SK-N-SH (cell line): ENCODE measurements at regions not wholly inside any gene's neighbourhood (a gene's known extent, or its start where the extent isn't known, plus 50 kb on each side); places are given as distances from the start of the nearest gene placed in this dataset.

Experiments used
- CTCF ChIA-PET: fragments of 300-600, 350-600 bp; formaldehyde crosslinking; extraction: SDS; loops from one replicate; lab custom pipeline; 2021; lab: Yijun Ruan, JAX
- POLR2A ChIA-PET: fragments of 350-600 bp; sonication (Branson Sonifier 250); formaldehyde crosslinking; extraction: SDS; loops from one replicate; lab custom pipeline; 2020; ENCODE audit warnings: antibody characterized with exemption, inconsistent platforms; lab: Yijun Ruan, JAX
- DNase-seq: peaks from one replicate; pipeline ENCODE4 v3.0.0; 2012
- H2AFZ ChIP-seq: fragments of 200-600 bp; sonication (generic); 2 replicates; pipeline ENCODE4 v1.8.1; 2016; ENCODE audit warnings: antibody characterized with exemption, mild to moderate bottlenecking, low read depth
- H3F3A ChIP-seq: fragments of 200-600 bp; sonication (generic); replicated peaks from 2 replicates; pipeline ENCODE3; 2016; ENCODE audit warnings: antibody characterized with exemption, mild to moderate bottlenecking; ENCODE audit not compliant: insufficient read depth
- H3K27ac ChIP-seq, 2 experiments: fragments of 200-500 bp in 1 of 2; fragments of 200-600 bp in 1 of 2; sonication (Bioruptor generic) in 1 of 2; sonication (generic), shearing (Covaris generic) in 1 of 2; 2 replicates each; pipeline versions ENCODE4 v1.5.1 to v1.6.1; 2014 to 2016; ENCODE audit warnings: low read depth in 2 of 2, inconsistent platforms in 1 of 2, low read length in 1 of 2, mild to moderate bottlenecking in 1 of 2, mixed read lengths in 1 of 2
- H3K27me3 ChIP-seq: fragments of 200-600 bp; sonication (generic), shearing (Covaris generic); 2 replicates; pipeline ENCODE4 v1.6.1; 2016; ENCODE audit warnings: mixed run types; ENCODE audit not compliant: insufficient read depth
- H3K36me3 ChIP-seq, 2 experiments: fragments of 200-500 bp in 1 of 2; fragments of 200-600 bp in 1 of 2; sonication (Bioruptor generic) in 1 of 2; sonication (generic) in 1 of 2; replicated peaks in 1 of 2; 2 replicates each; pipeline versions ENCODE3 to v1.5.1; 2014 to 2016; ENCODE audit warnings: low read length in 1 of 2, mild to moderate bottlenecking in 1 of 2; ENCODE audit not compliant: insufficient read depth in 2 of 2, control insufficient read depth in 1 of 2
- H3K4me1 ChIP-seq, 2 experiments: fragments of 200-500 bp in 1 of 2; fragments of 200-600 bp in 1 of 2; sonication (Bioruptor generic) in 1 of 2; sonication (generic), shearing (Covaris generic) in 1 of 2; 2 replicates each; pipeline versions ENCODE4 v1.5.1 to v1.6.1; 2014 to 2016; ENCODE audit warnings: low read depth in 1 of 2, low read length in 1 of 2, mixed run types in 1 of 2; ENCODE audit not compliant: insufficient read depth in 2 of 2, control insufficient read depth in 1 of 2
- H3K4me2 ChIP-seq: fragments of 200-600 bp; sonication (generic), shearing (Covaris generic); 2 replicates; pipeline ENCODE4 v1.6.1; 2017; ENCODE audit warnings: mixed run types
- H3K4me3 ChIP-seq, 2 experiments: fragments of 200-500 bp in 1 of 2; fragments of 200-600 bp in 1 of 2; sonication (Bioruptor generic) in 1 of 2; sonication (generic), shearing (Covaris generic) in 1 of 2; 2 replicates each; pipeline versions ENCODE4 v1.5.1 to v1.8.1; 2014 to 2016; ENCODE audit warnings: low read depth in 2 of 2, inconsistent platforms in 1 of 2, low read length in 1 of 2, mild to moderate bottlenecking in 1 of 2, mixed read lengths in 1 of 2, moderate library complexity in 1 of 2
- H3K79me2 ChIP-seq: fragments of 200-600 bp; sonication (generic); 2 replicates; pipeline ENCODE4 v1.8.1; 2017; ENCODE audit warnings: mild to moderate bottlenecking; ENCODE audit not compliant: insufficient read depth
- H3K9ac ChIP-seq: fragments of 200-600 bp; sonication (generic); 2 replicates; pipeline ENCODE4 v1.6.1; 2017; ENCODE audit warnings: mixed run types
- H3K9me2 ChIP-seq: fragments of 200-600 bp; sonication (generic); 2 replicates; pipeline ENCODE4 v1.6.1; 2017; ENCODE audit warnings: mixed run types
- H3K9me3 ChIP-seq: fragments of 200-600 bp; sonication (generic); 2 replicates; pipeline ENCODE4 v1.6.1; 2017; ENCODE audit warnings: mixed run types, mild to moderate bottlenecking, moderate library complexity
- H4K20me1 ChIP-seq: fragments of 200-600 bp; sonication (generic); 2 replicates; pipeline ENCODE4 v1.6.1; 2017; ENCODE audit warnings: mild to moderate bottlenecking, mixed run types; ENCODE audit not compliant: insufficient read depth
- CHD2 ChIP-seq: fragments of 150-350 bp; IDR thresholded peaks from 2 replicates; pipeline ENCODE4 v1.6.1; 2018; ENCODE audit warnings: low read length; ENCODE audit not compliant: partially characterized antibody
- EP300 ChIP-seq, 2 experiments: IDR thresholded peaks; 2 replicates each; pipeline versions ENCODE4 v1.4.0 to v1.6.1; 2012; ENCODE audit warnings: borderline replicate concordance in 1 of 2, low read depth in 1 of 2, low read length in 1 of 2
- EZH2phosphoT487 ChIP-seq: fragments of 200-600 bp; sonication (generic); IDR thresholded peaks from 2 replicates; pipeline ENCODE4 v1.6.1; 2017; ENCODE audit warnings: low read depth, mixed run types, mild to moderate bottlenecking, antibody characterized with exemption, moderate library complexity, borderline replicate concordance
- FOSL2 ChIP-seq: IDR thresholded peaks from 2 replicates; pipeline ENCODE4 v1.4.0; 2012; ENCODE audit warnings: low read depth, mild to moderate bottlenecking, moderate library complexity, borderline replicate concordance
- NRF1 ChIP-seq: IDR thresholded peaks from 2 replicates; pipeline ENCODE4 v1.6.1; 2012; ENCODE audit warnings: low read depth, mild to moderate bottlenecking, low read length
- RAD21 ChIP-seq: IDR thresholded peaks from 2 replicates; pipeline ENCODE4 v1.6.1; 2012; ENCODE audit warnings: mild to moderate bottlenecking, low read length
- RCOR1 ChIP-seq: fragments of 150-350 bp; IDR thresholded peaks from 2 replicates; pipeline ENCODE4 v1.6.1; 2017; ENCODE audit warnings: antibody characterized with exemption, low read length
- TAF1 ChIP-seq: IDR thresholded peaks from 2 replicates; pipeline ENCODE4 v1.6.1; 2012; ENCODE audit warnings: low read depth, mild to moderate bottlenecking, low read length, moderate library complexity, borderline replicate concordance
- TEAD4 ChIP-seq: IDR thresholded peaks from 2 replicates; pipeline ENCODE4 v1.4.0; 2012; ENCODE audit warnings: mild to moderate bottlenecking, borderline replicate concordance; ENCODE audit not compliant: insufficient read depth
- YY1 ChIP-seq: IDR thresholded peaks from 2 replicates; pipeline ENCODE4 v1.4.0; 2012; ENCODE audit warnings: low read depth, mild to moderate bottlenecking
- ZBTB33 ChIP-seq: IDR thresholded peaks from 2 replicates; pipeline ENCODE4 v1.4.0; 2012; ENCODE audit warnings: low read depth, borderline replicate concordance
- WGBS: methylation state at CpG from one replicate; pipeline ENCODE4 v1.1.6; 2017; ENCODE audit warnings: low lambda C conversion rate; 5-methylcytosine and 5-hydroxymethylcytosine counted together
- TF ChIP-seq, protein P1 (sequence below): IDR thresholded peaks from 2 replicates; pipeline ENCODE4 v1.4.0; 2012; ENCODE audit warnings: low read depth
- TF ChIP-seq, protein P2 (sequence below): IDR thresholded peaks from 2 replicates; pipeline ENCODE4 v1.6.1; 2012; ENCODE audit warnings: mild to moderate bottlenecking, low read depth, low read length, moderate library complexity
- TF ChIP-seq, protein P3 (sequence below): fragments of 150-350 bp; IDR thresholded peaks from 2 replicates; pipeline ENCODE4 v1.6.1; 2017; ENCODE audit warnings: antibody characterized with exemption, low read length, low read depth, borderline replicate concordance
- TF ChIP-seq, protein P4 (sequence below): fragments of 150-350 bp; IDR thresholded peaks from 2 replicates; pipeline ENCODE4 v1.6.1; 2016; ENCODE audit warnings: mild to moderate bottlenecking, low read depth, low read length

DNA sequence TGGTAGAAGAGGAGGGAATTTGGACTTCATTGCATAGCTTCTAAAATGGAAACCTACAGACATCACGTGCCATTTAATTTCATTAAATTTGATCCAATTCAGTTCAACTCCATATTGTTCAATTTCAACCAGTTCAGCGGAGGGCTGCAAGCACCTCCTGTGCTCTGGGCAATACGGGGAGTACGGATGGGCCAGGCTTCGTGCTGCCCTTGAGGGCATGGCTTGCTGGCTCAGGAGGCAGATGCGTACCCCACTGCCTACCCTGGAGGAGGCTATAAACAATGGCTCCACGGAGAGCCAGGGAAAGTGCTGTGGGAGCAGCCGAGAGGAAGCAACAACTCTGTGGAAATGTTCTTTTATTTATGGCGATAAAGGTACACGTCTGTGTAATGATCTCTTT lies 261.8 kb downstream of the DCDC2C start:
- H3K9ac ChIP-seq: no peak overlapping the region
- H4K20me1 ChIP-seq: no peaks in the 10 kb centered on the region
- H3K4me3 ChIP-seq: no peak overlapping the region
- no peak for DNase-seq
- no peaks in the 10 kb centered on the region for H3F3A ChIP-seq
- CTCF ChIA-PET: interaction anchor here (0.6 to 1.9 kb wide), 2 partner anchors 10 to 1159 kb away, joined by 3 to 7 read pairs; no protein-coding TSS in a partner anchor
- H3K4me2 ChIP-seq: no peak overlapping the region
- POLR2A ChIA-PET: no interaction called here
- no peaks in the 10 kb centered on the region for H3K27me3 ChIP-seq
- TF ChIP-seq, protein P1, sequence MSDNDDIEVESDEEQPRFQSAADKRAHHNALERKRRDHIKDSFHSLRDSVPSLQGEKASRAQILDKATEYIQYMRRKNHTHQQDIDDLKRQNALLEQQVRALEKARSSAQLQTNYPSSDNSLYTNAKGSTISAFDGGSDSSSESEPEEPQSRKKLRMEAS: no peak
- TF ChIP-seq RCOR1 (no peak), FOSL2 (no peak), EP300 (IDR thresholded peaks at IDR 0.05; ENCODE audit: borderline replicate concordance in 1 of 2, low read depth in 1 of 2, low read length in 1 of 2) (no peak), TEAD4 (no peak), YY1 (no peak), NRF1 (no peak), RAD21 (no peak), ZBTB33 (no peak), CHD2 (no peak), EZH2phosphoT487 (no peak), TAF1 (no peak)
- TF ChIP-seq, protein P2, sequence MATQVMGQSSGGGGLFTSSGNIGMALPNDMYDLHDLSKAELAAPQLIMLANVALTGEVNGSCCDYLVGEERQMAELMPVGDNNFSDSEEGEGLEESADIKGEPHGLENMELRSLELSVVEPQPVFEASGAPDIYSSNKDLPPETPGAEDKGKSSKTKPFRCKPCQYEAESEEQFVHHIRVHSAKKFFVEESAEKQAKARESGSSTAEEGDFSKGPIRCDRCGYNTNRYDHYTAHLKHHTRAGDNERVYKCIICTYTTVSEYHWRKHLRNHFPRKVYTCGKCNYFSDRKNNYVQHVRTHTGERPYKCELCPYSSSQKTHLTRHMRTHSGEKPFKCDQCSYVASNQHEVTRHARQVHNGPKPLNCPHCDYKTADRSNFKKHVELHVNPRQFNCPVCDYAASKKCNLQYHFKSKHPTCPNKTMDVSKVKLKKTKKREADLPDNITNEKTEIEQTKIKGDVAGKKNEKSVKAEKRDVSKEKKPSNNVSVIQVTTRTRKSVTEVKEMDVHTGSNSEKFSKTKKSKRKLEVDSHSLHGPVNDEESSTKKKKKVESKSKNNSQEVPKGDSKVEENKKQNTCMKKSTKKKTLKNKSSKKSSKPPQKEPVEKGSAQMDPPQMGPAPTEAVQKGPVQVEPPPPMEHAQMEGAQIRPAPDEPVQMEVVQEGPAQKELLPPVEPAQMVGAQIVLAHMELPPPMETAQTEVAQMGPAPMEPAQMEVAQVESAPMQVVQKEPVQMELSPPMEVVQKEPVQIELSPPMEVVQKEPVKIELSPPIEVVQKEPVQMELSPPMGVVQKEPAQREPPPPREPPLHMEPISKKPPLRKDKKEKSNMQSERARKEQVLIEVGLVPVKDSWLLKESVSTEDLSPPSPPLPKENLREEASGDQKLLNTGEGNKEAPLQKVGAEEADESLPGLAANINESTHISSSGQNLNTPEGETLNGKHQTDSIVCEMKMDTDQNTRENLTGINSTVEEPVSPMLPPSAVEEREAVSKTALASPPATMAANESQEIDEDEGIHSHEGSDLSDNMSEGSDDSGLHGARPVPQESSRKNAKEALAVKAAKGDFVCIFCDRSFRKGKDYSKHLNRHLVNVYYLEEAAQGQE: no peak
- TF ChIP-seq, protein P3, sequence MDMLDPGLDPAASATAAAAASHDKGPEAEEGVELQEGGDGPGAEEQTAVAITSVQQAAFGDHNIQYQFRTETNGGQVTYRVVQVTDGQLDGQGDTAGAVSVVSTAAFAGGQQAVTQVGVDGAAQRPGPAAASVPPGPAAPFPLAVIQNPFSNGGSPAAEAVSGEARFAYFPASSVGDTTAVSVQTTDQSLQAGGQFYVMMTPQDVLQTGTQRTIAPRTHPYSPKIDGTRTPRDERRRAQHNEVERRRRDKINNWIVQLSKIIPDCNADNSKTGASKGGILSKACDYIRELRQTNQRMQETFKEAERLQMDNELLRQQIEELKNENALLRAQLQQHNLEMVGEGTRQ: no peak
- TF ChIP-seq, protein P4, sequence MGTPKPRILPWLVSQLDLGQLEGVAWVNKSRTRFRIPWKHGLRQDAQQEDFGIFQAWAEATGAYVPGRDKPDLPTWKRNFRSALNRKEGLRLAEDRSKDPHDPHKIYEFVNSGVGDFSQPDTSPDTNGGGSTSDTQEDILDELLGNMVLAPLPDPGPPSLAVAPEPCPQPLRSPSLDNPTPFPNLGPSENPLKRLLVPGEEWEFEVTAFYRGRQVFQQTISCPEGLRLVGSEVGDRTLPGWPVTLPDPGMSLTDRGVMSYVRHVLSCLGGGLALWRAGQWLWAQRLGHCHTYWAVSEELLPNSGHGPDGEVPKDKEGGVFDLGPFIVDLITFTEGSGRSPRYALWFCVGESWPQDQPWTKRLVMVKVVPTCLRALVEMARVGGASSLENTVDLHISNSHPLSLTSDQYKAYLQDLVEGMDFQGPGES: no peak
- H3K36me3 ChIP-seq: no peaks in the 10 kb centered on the region
- 35% methylated on average over 10 of the region's 10 CpGs for WGBS
- H3K9me3 ChIP-seq: no peaks in the 10 kb centered on the region
- no peak overlapping the region for H3K27ac ChIP-seq
- H2AFZ ChIP-seq: no peak overlapping the region
- no peaks in the 10 kb centered on the region for H3K9me2 ChIP-seq
- H3K4me1 ChIP-seq: no peaks in the 10 kb centered on the region
- no peaks in the 10 kb centered on the region for H3K79me2 ChIP-seq
